Neuronal stem cell (in vitro differentiated cells): ENCODE measurements at regions not wholly inside any gene's neighbourhood (a gene's known extent, or its start where the extent isn't known, plus 50 kb on each side); places are given as distances from the start of the nearest gene placed in this dataset.

Source experiments
- DNase-seq: peaks from one replicate; pipeline ENCODE4 v3.0.0-alpha.2; 2013; ENCODE audit warnings: low spot score
- H2AFZ ChIP-seq: one replicate; pipeline ENCODE4 v1.6.1; 2013; ENCODE audit warnings: mild to moderate bottlenecking, low read length, inconsistent platforms
- H2AK5ac ChIP-seq: 2 replicates; pipeline ENCODE4 v1.6.1; 2013; ENCODE audit warnings: low read depth, mild to moderate bottlenecking, inconsistent platforms, low read length, moderate library complexity, mixed read lengths
- H2BK120ac ChIP-seq: 2 replicates; pipeline ENCODE4 v1.6.1; 2013; ENCODE audit warnings: low read depth, mild to moderate bottlenecking, inconsistent platforms, low read length, moderate library complexity, mixed read lengths
- H2BK12ac ChIP-seq: one replicate; pipeline ENCODE4 v1.6.1; 2013; ENCODE audit warnings: low read length, inconsistent platforms
- H2BK15ac ChIP-seq: 2 replicates; pipeline ENCODE4 v1.6.1; 2013; ENCODE audit warnings: mild to moderate bottlenecking, low read length, inconsistent platforms, mixed read lengths
- H2BK5ac ChIP-seq: one replicate; pipeline ENCODE4 v1.6.1; 2013; ENCODE audit warnings: inconsistent platforms, mild to moderate bottlenecking, low read length, moderate library complexity
- H3K14ac ChIP-seq: one replicate; pipeline ENCODE4 v1.6.1; 2013; ENCODE audit warnings: low read length, inconsistent platforms
- H3K18ac ChIP-seq: 2 replicates; pipeline ENCODE4 v1.6.1; 2013; ENCODE audit warnings: low read length, inconsistent platforms
- H3K23ac ChIP-seq: 2 replicates; pipeline ENCODE4 v1.6.1; 2013; ENCODE audit warnings: low read depth, mild to moderate bottlenecking, mixed read lengths, low read length, inconsistent platforms; ENCODE audit not compliant: poor library complexity
- H3K27ac ChIP-seq: replicated peaks from 3 replicates; pipeline ENCODE4 v1.5.1; 2013; ENCODE audit warnings: low read length, inconsistent platforms
- H3K27me3 ChIP-seq, 3 experiments: 2 replicates each; pipeline ENCODE4 v1.6.1; 2013; ENCODE audit warnings: low read length in 3 of 3, mild to moderate bottlenecking in 2 of 3, inconsistent platforms in 1 of 3, low read depth in 1 of 3, mixed read lengths in 1 of 3, moderate library complexity in 1 of 3; ENCODE audit not compliant: control insufficient read depth in 3 of 3, insufficient read depth in 3 of 3
- H3K36me3 ChIP-seq, 2 donors: replicated peaks in 1 of 2; 2 replicates each; pipeline ENCODE4 v1.6.1; 2013; ENCODE audit warnings: low read length in 2 of 2; ENCODE audit not compliant: control insufficient read depth in 2 of 2, insufficient read depth in 2 of 2
- H3K4ac ChIP-seq: 2 replicates; pipeline ENCODE4 v1.6.1; 2013; ENCODE audit warnings: inconsistent platforms, mild to moderate bottlenecking, low read length, moderate library complexity
- H3K4me1 ChIP-seq, 2 donors: 1 replicate in 1 of 2; 2 replicates in 1 of 2; pipeline ENCODE4 v1.6.1; 2013; ENCODE audit warnings: low read length in 2 of 2, low read depth in 1 of 2; ENCODE audit not compliant: control insufficient read depth in 2 of 2, insufficient read depth in 1 of 2
- H3K4me2 ChIP-seq: one replicate; pipeline ENCODE4 v1.6.1; 2013; ENCODE audit warnings: mild to moderate bottlenecking, low read length, inconsistent platforms; ENCODE audit not compliant: insufficient read depth, poor library complexity, severe bottlenecking
- H3K4me3 ChIP-seq, 2 donors: 2 replicates each; pipeline ENCODE4 v1.5.1; 2013; ENCODE audit warnings: low read length in 2 of 2, mild to moderate bottlenecking in 2 of 2, inconsistent platforms in 1 of 2, moderate library complexity in 1 of 2
- H3K79me1 ChIP-seq: one replicate; pipeline ENCODE4 v1.6.1; 2013; ENCODE audit warnings: low read depth, mild to moderate bottlenecking, inconsistent platforms, low read length, moderate library complexity
- H3K9ac ChIP-seq: one replicate; pipeline ENCODE4 v1.6.1; 2013; ENCODE audit warnings: mild to moderate bottlenecking, low read depth, low read length, inconsistent platforms; ENCODE audit not compliant: poor library complexity
- H3K9me3 ChIP-seq, 2 donors: replicated peaks in 1 of 2; 2 replicates each; pipeline versions ENCODE3 to v1.6.1; 2013; ENCODE audit warnings: low read length in 2 of 2, mild to moderate bottlenecking in 2 of 2, inconsistent platforms in 1 of 2, low read depth in 1 of 2, mixed read lengths in 1 of 2, moderate library complexity in 1 of 2; ENCODE audit not compliant: control insufficient read depth in 2 of 2, insufficient read depth in 1 of 2
- H4K8ac ChIP-seq: one replicate; pipeline ENCODE4 v1.6.1; 2013; ENCODE audit warnings: low read depth, mild to moderate bottlenecking, inconsistent platforms, low read length, moderate library complexity
- H4K91ac ChIP-seq: one replicate; pipeline ENCODE4 v1.6.1; 2013; ENCODE audit warnings: low read length, low read depth, mild to moderate bottlenecking, inconsistent platforms; ENCODE audit not compliant: poor library complexity
- WGBS, 2 donors: extraction: QIAGEN DNeasy Blood & Tissue Kit; methylation state at CpG; one replicate each; pipeline ENCODE4 v1.1.7; 2013; ENCODE audit warnings: missing lambda C conversion rate in 2 of 2, mixed read lengths in 1 of 2; ENCODE audit not compliant: insufficient read length in 2 of 2, insufficient replicate concordance in 1 of 2; ENCODE audit errors: extremely low coverage in 2 of 2; 5-methylcytosine and 5-hydroxymethylcytosine counted together

DNA sequence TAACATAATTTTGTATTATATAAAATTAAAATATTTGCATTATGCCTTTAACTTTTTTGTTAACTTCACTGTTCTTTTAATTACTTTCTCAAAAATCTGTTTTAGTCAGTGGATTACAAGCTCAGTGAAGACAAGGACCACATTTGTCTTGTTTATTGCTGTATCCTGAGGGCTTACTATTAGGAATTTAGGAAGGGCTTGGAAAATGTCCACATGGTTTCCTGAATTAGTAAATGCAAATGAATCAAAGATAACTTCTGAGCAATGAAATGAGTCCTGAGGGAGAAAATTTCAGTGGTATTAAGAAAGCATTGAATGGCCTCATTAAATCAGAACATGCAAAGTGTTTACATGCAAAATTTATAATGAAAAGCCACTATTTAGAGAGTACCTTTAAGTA lies 1293.2 kb upstream of the GOT2 start:
- no peak overlapping the region for H2AFZ ChIP-seq
- DNase-seq, result no peak
- H2AK5ac ChIP-seq, result no peak overlapping the region
- H3K14ac ChIP-seq, result no peak overlapping the region
- H4K91ac ChIP-seq, result no peak overlapping the region
- H2BK5ac ChIP-seq, result no peak overlapping the region
- no peak overlapping the region for H3K18ac ChIP-seq
- no peak overlapping the region for H2BK15ac ChIP-seq
- H3K9ac ChIP-seq, result no peak overlapping the region
- no peak overlapping the region for H3K23ac ChIP-seq
- H2BK12ac ChIP-seq, result no peak overlapping the region
- no peak overlapping the region for H3K4me2 ChIP-seq
- no peak overlapping the region for H3K27ac ChIP-seq
- no peak overlapping the region for H3K4ac ChIP-seq
- no peak overlapping the region for H2BK120ac ChIP-seq
- H3K4me1 ChIP-seq, result no peaks in the 10 kb centered on the region
- no peaks in the 10 kb centered on the region for H3K9me3 ChIP-seq
- no peak overlapping the region for H3K4me3 ChIP-seq
- H3K36me3 ChIP-seq, result no peaks in the 10 kb centered on the region
- H3K27me3 ChIP-seq, result no peaks in the 10 kb centered on the region
- H3K79me1 ChIP-seq, result no peaks in the 10 kb centered on the region
- H4K8ac ChIP-seq, result no peak overlapping the region

GRCh38 chr16:60013076-60013475 lies 1279.0 kb upstream of the GOT2 start:
- no peak overlapping the region for H2BK120ac ChIP-seq
- H3K18ac ChIP-seq, result peak overlapping the region; percentile 57
- no peaks in the 10 kb centered on the region for H3K4me1 ChIP-seq
- no peak overlapping the region for H3K23ac ChIP-seq
- H3K79me1 ChIP-seq, result no peaks in the 10 kb centered on the region
- H3K36me3 ChIP-seq, result no peaks in the 10 kb centered on the region
- no peaks in the 10 kb centered on the region for H3K27me3 ChIP-seq
- peaks cover 0 to 5% of the 10 kb centered on the region in 2 donors for H3K9me3 ChIP-seq
- H3K14ac ChIP-seq, result no peak overlapping the region
- peak overlapping the region; percentile 27 for H2AK5ac ChIP-seq
- no peak overlapping the region for H2BK15ac ChIP-seq
- no peak overlapping the region for H3K9ac ChIP-seq
- peak overlapping the region; percentile 19 for H4K8ac ChIP-seq
- no peak overlapping the region for H2AFZ ChIP-seq
- no peak overlapping the region for H3K4me2 ChIP-seq
- WGBS, 2 donors, result no CpG with 5 or more reads among the region's 8 CpGs
- DNase-seq, result no peak
- H2BK12ac ChIP-seq, result no peak overlapping the region
- no peak overlapping the region for H3K4me3 ChIP-seq
- H2BK5ac ChIP-seq, result no peak overlapping the region
- no peak overlapping the region for H4K91ac ChIP-seq
- H3K4ac ChIP-seq, result no peak overlapping the region
- no peak overlapping the region for H3K27ac ChIP-seq

- DNase-seq, result no peak
- no peaks in the 10 kb centered on the region for H3K79me1 ChIP-seq
- H3K27me3 ChIP-seq, result no peaks in the 10 kb centered on the region
- H3K4me3 ChIP-seq, result no peak overlapping the region
- no peak overlapping the region for H4K8ac ChIP-seq
- peaks cover 0 to 4% of the 10 kb centered on the region in 2 donors for H3K9me3 ChIP-seq
- H3K4me1 ChIP-seq, result no peaks in the 10 kb centered on the region
- no peak overlapping the region for H2BK5ac ChIP-seq
- no peak overlapping the region for H2BK12ac ChIP-seq
- H3K14ac ChIP-seq, result no peak overlapping the region
- no peak overlapping the region for H3K27ac ChIP-seq
- no peak overlapping the region for H2AFZ ChIP-seq
- no peak overlapping the region for H3K4ac ChIP-seq
- H4K91ac ChIP-seq, result no peak overlapping the region
- no CpG with 5 or more reads among the region's 3 CpGs for WGBS, 2 donors
- no peak overlapping the region for H3K9ac ChIP-seq
- H3K18ac ChIP-seq, result no peak overlapping the region
- H2AK5ac ChIP-seq, result no peak overlapping the region
- no peak overlapping the region for H2BK120ac ChIP-seq
- no peak overlapping the region for H3K23ac ChIP-seq
- no peak overlapping the region for H2BK15ac ChIP-seq
- no peaks in the 10 kb centered on the region for H3K36me3 ChIP-seq
- H3K4me2 ChIP-seq, result no peak overlapping the region
These were observed 1267.4 kb upstream of the GOT2 start for GRCh38 chr16:60001523-60001922.

DNA sequence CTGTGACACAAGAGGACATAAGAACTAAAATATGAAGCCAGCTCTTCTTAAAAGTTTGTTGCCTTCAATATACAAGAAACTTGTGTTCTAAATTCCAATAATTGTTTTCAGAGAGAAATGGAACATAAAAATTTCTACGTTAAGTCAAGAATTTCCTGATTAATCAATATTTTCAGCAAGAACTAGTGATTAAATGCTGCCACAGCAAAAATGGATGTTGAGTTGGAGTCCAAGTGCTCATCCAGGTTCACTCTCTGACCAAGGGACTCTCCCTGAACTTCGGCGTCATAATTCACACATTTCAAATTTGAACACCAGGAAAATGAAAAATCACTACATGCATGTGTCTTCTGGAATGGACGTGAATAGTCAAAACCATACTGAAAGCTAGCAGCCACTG lies 1263.6 kb upstream of the GOT2 start:
- Histone ChIP-seq H4K8ac (no peak overlapping the region), H2BK5ac (no peak overlapping the region), H3K9ac (no peak overlapping the region), H3K14ac (no peak overlapping the region), H2AK5ac (no peak overlapping the region), H4K91ac (no peak overlapping the region), H3K4ac (no peak overlapping the region), H3K4me2 (no peak overlapping the region), H2BK12ac (no peak overlapping the region), H2AFZ (no peak overlapping the region), H3K27ac (no peak overlapping the region), H3K18ac (no peak overlapping the region), H3K9me3 (peaks cover 0 to 4% of the 10 kb centered on the region in 2 donors), H2BK15ac (no peak overlapping the region), H3K79me1 (no peaks in the 10 kb centered on the region), H3K27me3 (no peaks in the 10 kb centered on the region), H3K4me3 (no peak overlapping the region), H2BK120ac (no peak overlapping the region), H3K23ac (no peak overlapping the region), H3K4me1 (no peaks in the 10 kb centered on the region), H3K36me3 (no peaks in the 10 kb centered on the region)
- DNase-seq, result no peak
- no CpG with 5 or more reads among the region's 4 CpGs for WGBS, 2 donors
